Dermis microvascular lymphatic vessel endothelial cell (primary cell): ENCODE measurements at regions not wholly inside any gene's neighbourhood (a gene's known extent, or its start where the extent isn't known, plus 50 kb on each side); places are given as distances from the start of the nearest gene placed in this dataset.

Experiments used
- DNase-seq, 2 donors: peaks; one replicate each; pipeline versions ENCODE4 v3.0.0 to v3.0.0-alpha.2; 2010; ENCODE audit warnings: low read depth in 2 of 2

GRCh38 chr5:168022446-168023169, 268.8 kb upstream of the WWC1 start:
- no peak for DNase-seq

DNA sequence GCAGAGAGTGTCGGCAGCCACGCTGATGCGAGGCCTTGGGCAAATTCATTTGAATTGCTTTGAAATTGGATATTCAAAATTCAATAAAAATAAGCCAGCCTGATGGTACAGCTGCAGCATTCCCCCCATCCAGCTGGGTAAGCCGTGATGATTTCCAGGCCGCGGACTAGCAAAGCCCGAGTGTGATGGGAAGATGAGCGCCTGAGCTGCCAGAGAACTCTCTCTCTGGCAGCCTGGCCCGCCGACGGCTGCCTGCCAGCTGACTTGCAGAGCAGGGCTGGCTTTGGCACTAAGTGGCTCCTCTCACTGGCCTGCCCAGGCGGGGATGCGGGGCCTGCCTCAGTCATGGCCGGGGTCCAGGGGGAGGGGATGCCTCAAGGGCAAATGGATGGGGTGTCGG, 268.3 kb upstream of the WWC1 start:
- no peak for DNase-seq

- DNase-seq: no peak
Observed at GRCh38 chr5:168024306-168024705, 267.1 kb upstream of the WWC1 start.

DNA sequence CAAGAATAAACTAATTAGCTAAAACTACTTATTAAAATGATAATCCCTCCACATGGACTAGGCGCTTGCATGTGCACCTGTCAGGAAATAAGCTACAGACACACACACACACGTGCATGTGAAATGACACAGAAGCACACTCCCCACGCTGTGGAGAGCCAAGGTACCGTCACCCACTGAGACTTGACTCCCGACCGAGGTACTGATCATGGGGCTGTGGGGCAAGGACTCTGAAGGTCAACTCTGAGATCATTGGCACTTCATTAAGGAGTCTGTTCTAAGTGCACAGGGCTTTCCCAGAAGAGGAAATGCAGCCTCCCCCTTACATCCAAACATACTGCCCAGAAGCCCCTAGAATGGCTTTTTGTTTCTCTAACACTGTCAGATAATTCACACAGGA, 264.4 kb upstream of the WWC1 start:
- DNase-seq: no peak

GRCh38 chr5:168030912-168031311, 260.5 kb upstream of the WWC1 start:
- DNase-seq: no peak

DNA sequence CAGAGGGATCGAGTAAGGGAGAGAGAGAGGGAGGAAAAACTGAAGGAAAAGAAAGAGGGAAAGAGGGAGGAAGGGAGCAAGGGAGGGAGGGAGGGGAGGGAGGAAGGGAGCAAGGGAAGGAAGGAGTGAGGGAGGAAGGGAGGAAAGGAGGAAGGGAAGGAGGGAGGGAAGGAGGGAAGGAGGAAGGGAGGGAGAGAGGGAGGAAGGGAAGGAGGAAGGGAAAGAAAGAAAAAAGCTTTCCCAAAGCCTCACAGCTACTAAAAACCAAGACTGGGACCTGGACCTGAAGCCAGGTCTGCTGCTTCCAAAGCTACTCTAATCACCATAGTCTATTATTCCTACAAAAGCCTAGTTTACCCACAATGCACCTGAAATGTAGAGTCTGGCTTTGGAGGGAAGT, 259.8 kb upstream of the WWC1 start:
- DNase-seq: no peak

DNA sequence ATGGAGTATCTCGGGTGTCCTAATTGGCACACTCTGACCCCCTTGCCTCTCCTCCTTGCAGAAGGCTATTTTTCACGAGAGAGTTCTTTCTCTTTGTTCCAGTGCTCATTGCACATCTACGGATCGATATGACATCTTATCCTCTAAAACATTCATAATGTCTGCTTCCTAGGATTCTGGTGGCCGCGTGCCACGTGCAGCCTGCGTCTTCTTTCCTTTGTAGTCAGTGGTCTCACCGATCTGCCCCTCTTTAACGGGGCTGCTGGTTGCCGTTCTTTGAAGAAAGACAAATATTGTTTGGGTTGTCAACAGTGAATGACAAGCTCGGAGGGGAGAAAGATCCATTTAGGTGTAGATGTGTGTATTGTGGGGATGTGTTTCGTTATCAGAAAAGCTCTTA, 252.4 kb upstream of the WWC1 start:
- no peak for DNase-seq

DNA sequence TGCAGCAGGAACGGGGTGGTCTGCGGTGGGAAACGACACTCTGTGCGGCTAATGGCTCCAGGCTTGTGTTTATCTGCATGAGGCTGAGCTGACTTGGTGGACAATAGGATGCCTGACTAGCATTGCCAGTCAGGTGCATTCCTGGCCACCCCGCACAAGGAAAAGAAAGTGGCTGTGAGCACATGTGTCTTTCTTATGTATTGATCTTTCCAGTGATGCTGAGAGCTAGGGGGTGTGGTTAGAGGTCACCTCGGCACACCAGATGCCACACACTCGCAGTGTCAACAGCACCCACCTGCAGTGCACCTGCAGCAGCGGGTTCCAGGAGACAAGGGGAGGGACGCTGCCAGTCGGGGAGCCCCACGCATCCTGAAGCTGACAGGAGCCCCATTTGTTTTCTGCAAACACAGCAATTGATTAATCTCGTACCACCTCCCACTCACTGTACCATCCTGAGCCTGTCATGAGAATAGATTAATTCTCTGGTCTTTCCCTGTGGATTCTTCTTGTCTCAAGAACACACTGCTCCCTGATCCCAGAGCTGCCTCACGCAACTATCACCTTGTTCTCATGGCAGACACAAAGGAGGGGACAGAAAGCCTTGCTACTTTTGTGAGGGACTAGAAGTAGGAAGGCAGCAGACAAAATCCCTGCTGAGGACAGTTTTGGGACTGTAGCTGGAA, 251.7 kb upstream of the WWC1 start:
- DNase-seq: no peak

DNA sequence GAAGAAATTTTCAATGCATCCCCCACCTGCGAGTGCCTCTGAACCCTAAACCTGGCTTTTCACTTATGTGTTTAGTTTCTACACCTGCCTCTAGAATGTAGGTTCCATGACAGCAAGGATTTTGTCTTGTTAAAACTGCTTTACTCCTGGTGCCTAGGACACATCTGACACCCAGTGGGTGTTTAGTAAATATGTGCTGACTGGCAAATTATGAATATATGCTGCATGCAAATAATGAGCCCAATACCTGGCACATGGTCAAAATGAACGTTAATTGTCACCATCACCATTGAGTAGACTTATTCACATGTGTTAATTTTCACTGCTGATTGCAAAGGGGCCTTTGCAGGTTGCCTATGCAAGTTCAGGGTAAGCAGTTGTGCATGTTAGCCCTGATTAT, 249.9 kb upstream of the WWC1 start:
- DNase-seq: no peak

GRCh38 chr5:168042284-168043068, 249.0 kb upstream of the WWC1 start:
- DNase-seq: no peak

DNA sequence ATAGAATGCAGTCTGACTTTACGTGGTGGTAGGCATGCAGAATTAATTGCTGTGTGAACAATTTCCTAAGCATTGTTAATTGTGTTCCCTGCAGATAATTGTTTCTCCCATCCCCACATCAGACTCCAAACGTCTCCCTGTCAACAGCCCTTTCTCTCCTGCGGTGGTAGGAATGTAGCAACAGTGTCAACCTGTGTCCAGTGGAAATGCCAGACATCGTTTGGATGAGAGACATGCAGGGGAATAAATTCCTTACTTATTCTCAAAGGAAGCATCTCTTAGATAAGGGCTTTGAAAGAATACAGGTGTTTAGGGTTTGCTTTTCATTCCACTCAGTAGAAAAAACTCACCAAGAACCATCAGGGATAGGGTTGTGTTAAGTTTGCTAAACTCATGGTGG, 245.3 kb upstream of the WWC1 start:
- no peak for DNase-seq

- DNase-seq: peak in 1 of 2 donors; percentile 54
Observed at GRCh38 chr5:168047043-168047668, 244.3 kb upstream of the WWC1 start.

GRCh38 chr5:168047669-168048111, 243.8 kb upstream of the WWC1 start:
- DNase-seq: no peak

GRCh38 chr5:168048486-168048885, 243.0 kb upstream of the WWC1 start:
- DNase-seq: no peak

GRCh38 chr5:168052686-168053085, 238.8 kb upstream of the WWC1 start:
- no peak for DNase-seq

DNA sequence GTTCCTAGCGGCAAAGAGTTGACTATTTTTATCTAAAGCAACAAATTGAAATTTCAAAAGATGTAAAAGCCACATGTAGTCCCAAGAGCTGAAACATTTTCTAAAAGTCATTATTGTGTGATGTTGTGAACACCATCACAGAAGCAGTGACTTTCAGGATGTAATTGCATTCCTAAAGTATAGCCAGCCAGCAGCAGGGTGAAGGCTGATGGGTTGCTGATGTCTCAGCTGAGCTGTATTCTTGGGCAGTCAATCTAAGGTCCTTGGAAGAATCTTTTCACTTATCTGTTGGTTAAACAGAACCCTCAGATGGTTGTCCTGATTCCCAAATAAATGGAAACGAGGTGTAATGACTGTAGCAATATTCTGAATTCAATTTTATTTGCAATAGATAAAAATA, 237.4 kb upstream of the WWC1 start:
- DNase-seq: no peak

DNA sequence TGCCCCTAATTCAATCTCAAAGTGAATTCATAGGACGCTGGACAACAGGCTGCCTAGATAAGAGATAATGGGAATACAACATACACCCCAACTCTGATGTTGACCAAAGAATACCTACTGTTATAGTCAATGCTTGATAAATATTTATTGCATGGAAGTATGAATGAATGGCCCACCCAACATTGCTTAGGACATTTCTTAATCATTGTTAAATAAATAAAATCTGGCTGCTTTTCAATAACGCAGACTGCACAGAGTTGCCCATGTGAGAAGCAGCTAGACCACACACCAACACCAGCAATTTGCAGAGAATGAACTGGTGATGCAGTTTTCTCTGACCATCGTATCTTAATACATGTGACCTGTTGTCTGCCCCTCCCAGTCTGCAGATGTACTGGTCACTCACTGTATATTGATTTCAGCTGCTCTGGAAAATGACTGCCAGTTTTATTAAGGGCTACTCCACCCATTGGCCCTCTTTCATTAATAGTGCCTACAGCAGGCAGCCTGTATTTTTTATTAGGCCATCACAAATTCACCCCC, 236.2 kb upstream of the WWC1 start:
- DNase-seq: no peak

- DNase-seq: no peak
Observed at GRCh38 chr5:168055961-168056360, 235.5 kb upstream of the WWC1 start.

- DNase-seq: no peak
Observed at GRCh38 chr5:168056499-168057182, 234.8 kb upstream of the WWC1 start.

DNA sequence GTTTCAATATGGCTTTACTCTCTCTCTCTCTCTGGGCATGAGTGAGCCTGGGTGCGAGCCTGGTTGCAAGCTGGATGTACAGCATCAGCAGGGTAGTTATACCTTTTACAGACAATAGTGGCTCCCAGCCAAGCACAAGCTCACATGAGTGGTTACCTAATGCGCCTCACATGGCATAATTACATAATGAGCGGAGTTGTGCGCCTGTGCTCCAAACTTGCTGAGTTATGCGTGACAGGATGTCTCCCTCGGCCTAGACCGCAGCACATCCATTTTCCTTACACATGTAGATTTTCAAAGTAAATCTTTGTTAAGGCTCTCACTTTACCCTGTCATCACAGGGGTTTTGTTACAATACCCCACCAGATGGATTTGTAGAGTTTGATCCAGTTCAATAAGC, 233.5 kb upstream of the WWC1 start:
- DNase-seq: no peak

DNA sequence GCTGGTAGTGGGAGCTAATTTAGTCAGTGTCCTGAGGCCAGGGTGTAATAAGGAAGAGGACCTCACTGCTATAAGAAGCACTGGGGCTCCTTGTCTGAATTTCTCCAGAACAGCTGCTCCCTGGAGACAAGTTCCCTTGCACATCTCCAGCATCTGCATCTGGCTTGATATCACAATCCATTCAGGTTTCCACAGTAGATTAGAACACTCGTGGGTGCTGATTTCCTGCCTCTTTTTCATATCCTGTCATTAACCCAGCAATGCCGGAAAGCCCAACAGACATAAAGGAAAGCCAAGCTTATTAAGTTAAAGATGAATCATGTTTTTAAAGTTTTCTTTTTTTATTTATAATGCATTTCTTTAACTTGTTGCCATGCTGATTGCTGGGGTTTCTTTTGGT, 232.3 kb upstream of the WWC1 start:
- no peak for DNase-seq
